Prostate gland (tissue), 2 donors: ENCODE measurements at regions not wholly inside any gene's neighbourhood (a gene's known extent, or its start where the extent isn't known, plus 50 kb on each side); places are given as distances from the start of the nearest gene placed in this dataset.

Source experiments
- CTCF ChIP-seq, 4 experiments: fragments of 200-600 bp in 2 of 4; fragments of 450-650 bp in 2 of 4; sonication (generic) in 2 of 4; IDR thresholded peaks; 1 replicate in 3 of 4; 2 replicates in 1 of 4; pipeline ENCODE4 v1.5.1; 2016 to 2019; ENCODE audit warnings: antibody characterized with exemption in 4 of 4, mild to moderate bottlenecking in 2 of 4, moderate library complexity in 2 of 4
- POLR2A ChIP-seq: fragments of 450-650 bp; IDR thresholded peaks from one replicate; pipeline ENCODE4 v1.6.1; 2016; ENCODE audit warnings: antibody characterized with exemption, mild to moderate bottlenecking
- POLR2AphosphoS5 ChIP-seq: sonication (generic); formaldehyde crosslinking; IDR thresholded peaks from one replicate; pipeline ENCODE4 v1.6.1; 2017; ENCODE audit warnings: antibody characterized with exemption

GRCh38 chr5:25255128-25255527 lies 610.4 kb upstream of the CDH10 start:
- no peak for TF ChIP-seq CTCF (IDR thresholded peaks at IDR 0.05)
- TF ChIP-seq POLR2A = no peak
- no peak for TF ChIP-seq POLR2AphosphoS5
